ENCODE measurements at regions not wholly inside any gene's neighbourhood (a gene's known extent, or its start where the extent isn't known, plus 50 kb on each side); places are given as distances from the start of the nearest gene placed in this dataset.

DNA sequence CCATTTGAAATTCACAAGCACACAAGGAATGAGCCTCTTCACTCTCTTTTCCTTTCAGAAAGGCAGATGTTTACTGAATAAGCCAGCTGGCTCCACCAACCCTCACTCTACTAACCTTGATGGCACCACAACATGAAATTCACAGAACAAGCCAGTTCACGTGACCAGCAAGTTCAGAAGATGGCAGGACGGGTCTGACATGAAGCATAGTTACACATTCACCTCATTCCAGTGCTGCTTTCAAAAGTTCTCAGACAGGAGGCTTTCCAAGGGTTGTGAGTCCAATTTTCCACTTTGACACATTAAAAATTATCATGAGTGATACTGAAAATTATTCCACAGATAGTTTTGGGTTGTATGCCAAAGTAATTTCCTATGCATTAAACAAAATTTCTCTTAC, 74.2 kb upstream of the MBOAT2 start:
- Histone ChIP-seq H4K20me1 (ENCODE audit: low read depth, low read length) (no peaks in the 10 kb centered on the region), H3K36me3 (ENCODE audit: low read length) (no peaks in the 10 kb centered on the region), H3K4me2 (ENCODE audit: low read depth, low read length, poor library complexity, severe bottlenecking) (no peak overlapping the region), H3K79me2 (ENCODE audit: insufficient read depth, low read length) (no peaks in the 10 kb centered on the region), H3F3A (ENCODE audit: insufficient read depth) (no peaks in the 10 kb centered on the region), H3K27ac (ENCODE audit: low read depth, low read length) (no peak overlapping the region), H3K9me3 (ENCODE audit: insufficient read depth, low read length) (no peaks in the 10 kb centered on the region), H2AFZ (ENCODE audit: low read depth, low read length, severe bottlenecking) (no peak overlapping the region), H3K9ac (ENCODE audit: low read length) (no peak overlapping the region), H3K9me2 (replicated peaks; ENCODE audit: insufficient read depth, low read length) (no peaks in the 10 kb centered on the region), H3K4me3 (ENCODE audit: insufficient read depth, low read length, poor library complexity, severe bottlenecking) (no peak overlapping the region), H3K27me3 (ENCODE audit: low read length) (no peaks in the 10 kb centered on the region)
- TF ChIP-seq, protein P1, sequence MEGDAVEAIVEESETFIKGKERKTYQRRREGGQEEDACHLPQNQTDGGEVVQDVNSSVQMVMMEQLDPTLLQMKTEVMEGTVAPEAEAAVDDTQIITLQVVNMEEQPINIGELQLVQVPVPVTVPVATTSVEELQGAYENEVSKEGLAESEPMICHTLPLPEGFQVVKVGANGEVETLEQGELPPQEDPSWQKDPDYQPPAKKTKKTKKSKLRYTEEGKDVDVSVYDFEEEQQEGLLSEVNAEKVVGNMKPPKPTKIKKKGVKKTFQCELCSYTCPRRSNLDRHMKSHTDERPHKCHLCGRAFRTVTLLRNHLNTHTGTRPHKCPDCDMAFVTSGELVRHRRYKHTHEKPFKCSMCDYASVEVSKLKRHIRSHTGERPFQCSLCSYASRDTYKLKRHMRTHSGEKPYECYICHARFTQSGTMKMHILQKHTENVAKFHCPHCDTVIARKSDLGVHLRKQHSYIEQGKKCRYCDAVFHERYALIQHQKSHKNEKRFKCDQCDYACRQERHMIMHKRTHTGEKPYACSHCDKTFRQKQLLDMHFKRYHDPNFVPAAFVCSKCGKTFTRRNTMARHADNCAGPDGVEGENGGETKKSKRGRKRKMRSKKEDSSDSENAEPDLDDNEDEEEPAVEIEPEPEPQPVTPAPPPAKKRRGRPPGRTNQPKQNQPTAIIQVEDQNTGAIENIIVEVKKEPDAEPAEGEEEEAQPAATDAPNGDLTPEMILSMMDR (IDR thresholded peaks at IDR 0.05; ENCODE audit: insufficient read depth, low read length, poor library complexity, severe bottlenecking): no peak
- TF ChIP-seq EZH2phosphoT487 (conservative IDR thresholded peaks at IDR 0.05; ENCODE audit: low read length): no peak

- Histone ChIP-seq H3K79me2 (ENCODE audit: insufficient read depth, low read length) (no peaks in the 10 kb centered on the region), H3K27me3 (ENCODE audit: low read length) (no peaks in the 10 kb centered on the region), H3K9me3 (ENCODE audit: insufficient read depth, low read length) (no peaks in the 10 kb centered on the region), H4K20me1 (ENCODE audit: low read depth, low read length) (no peaks in the 10 kb centered on the region), H3K36me3 (ENCODE audit: low read length) (no peaks in the 10 kb centered on the region), H3K9me2 (replicated peaks; ENCODE audit: insufficient read depth, low read length) (no peaks in the 10 kb centered on the region), H3K9ac (ENCODE audit: low read length) (no peak overlapping the region), H3K27ac (ENCODE audit: low read depth, low read length) (no peak overlapping the region), H3K4me2 (ENCODE audit: low read depth, low read length, poor library complexity, severe bottlenecking) (no peak overlapping the region), H2AFZ (ENCODE audit: low read depth, low read length, severe bottlenecking) (no peak overlapping the region), H3F3A (ENCODE audit: insufficient read depth) (no peaks in the 10 kb centered on the region), H3K4me3 (ENCODE audit: insufficient read depth, low read length, poor library complexity, severe bottlenecking) (no peak overlapping the region)
- TF ChIP-seq, protein P1 (IDR thresholded peaks at IDR 0.05; ENCODE audit: insufficient read depth, low read length, poor library complexity, severe bottlenecking): no peak
- no peak for TF ChIP-seq EZH2phosphoT487 (conservative IDR thresholded peaks at IDR 0.05; ENCODE audit: low read length)
Measured at GRCh38 chr2:9076755-9077154, 73.3 kb upstream of the MBOAT2 start.

DNA sequence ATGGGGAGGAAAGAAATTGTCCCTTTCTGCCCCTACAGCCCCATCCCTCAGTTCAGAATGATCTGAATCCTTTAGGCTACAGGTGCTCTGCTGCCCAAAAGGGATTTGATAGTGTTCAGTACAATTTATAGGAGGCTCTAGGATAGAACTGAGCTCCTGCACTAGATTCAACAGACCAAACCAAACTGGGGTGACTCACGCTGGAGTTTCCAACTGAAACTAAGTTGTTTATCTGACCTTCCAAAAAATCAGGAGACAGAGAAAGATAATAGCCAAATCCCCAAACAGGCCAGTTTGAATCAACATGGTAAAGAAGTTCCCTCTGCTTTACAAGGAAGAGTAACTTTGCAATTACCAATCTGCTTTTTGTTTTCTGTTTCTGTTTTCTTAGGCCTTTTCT, 72.7 kb upstream of the MBOAT2 start:
- no peak overlapping the region for H2AFZ ChIP-seq (ENCODE audit: low read depth, low read length, severe bottlenecking)
- no peaks in the 10 kb centered on the region for H3K36me3 ChIP-seq (ENCODE audit: low read length)
- no peaks in the 10 kb centered on the region for H4K20me1 ChIP-seq (ENCODE audit: low read depth, low read length)
- H3F3A ChIP-seq (ENCODE audit: insufficient read depth): no peaks in the 10 kb centered on the region
- H3K4me3 ChIP-seq (ENCODE audit: insufficient read depth, low read length, poor library complexity, severe bottlenecking): no peak overlapping the region
- H3K79me2 ChIP-seq (ENCODE audit: insufficient read depth, low read length): no peaks in the 10 kb centered on the region
- no peaks in the 10 kb centered on the region for H3K27me3 ChIP-seq (ENCODE audit: low read length)
- no peak overlapping the region for H3K9ac ChIP-seq (ENCODE audit: low read length)
- H3K9me3 ChIP-seq (ENCODE audit: insufficient read depth, low read length): no peaks in the 10 kb centered on the region
- no peak overlapping the region for H3K27ac ChIP-seq (ENCODE audit: low read depth, low read length)
- TF ChIP-seq EZH2phosphoT487 (conservative IDR thresholded peaks at IDR 0.05; ENCODE audit: low read length): no peak
- no peaks in the 10 kb centered on the region for H3K9me2 ChIP-seq (replicated peaks; ENCODE audit: insufficient read depth, low read length)
- no peak overlapping the region for H3K4me2 ChIP-seq (ENCODE audit: low read depth, low read length, poor library complexity, severe bottlenecking)

DNA sequence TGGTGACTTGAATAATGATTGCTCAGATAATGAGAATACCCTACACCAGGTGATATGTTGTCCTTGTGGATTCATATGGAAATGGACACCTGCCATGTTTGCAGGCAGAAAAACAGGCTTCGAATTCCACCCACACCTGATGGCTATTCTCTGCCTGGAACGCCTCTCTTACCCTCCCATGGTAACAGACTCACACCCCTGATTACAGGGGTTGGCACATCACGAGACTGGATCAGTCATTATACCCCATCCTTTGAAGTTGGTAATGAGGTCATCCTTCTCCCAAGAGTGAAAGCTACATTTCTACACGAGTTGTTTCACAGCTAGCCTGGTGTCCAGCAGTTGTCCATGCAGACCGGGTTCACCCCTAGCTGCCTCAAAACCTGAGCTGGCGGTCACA, 71.4 kb upstream of the MBOAT2 start:
- Histone ChIP-seq H3F3A (ENCODE audit: insufficient read depth) (no peaks in the 10 kb centered on the region), H3K36me3 (ENCODE audit: low read length) (no peaks in the 10 kb centered on the region), H3K27ac (ENCODE audit: low read depth, low read length) (no peak overlapping the region), H3K79me2 (ENCODE audit: insufficient read depth, low read length) (no peaks in the 10 kb centered on the region), H3K27me3 (ENCODE audit: low read length) (no peaks in the 10 kb centered on the region), H3K9ac (ENCODE audit: low read length) (no peak overlapping the region), H3K4me3 (ENCODE audit: insufficient read depth, low read length, poor library complexity, severe bottlenecking) (no peak overlapping the region), H3K4me2 (ENCODE audit: low read depth, low read length, poor library complexity, severe bottlenecking) (no peak overlapping the region), H3K9me2 (replicated peaks; ENCODE audit: insufficient read depth, low read length) (no peaks in the 10 kb centered on the region), H4K20me1 (ENCODE audit: low read depth, low read length) (no peaks in the 10 kb centered on the region), H3K9me3 (ENCODE audit: insufficient read depth, low read length) (no peaks in the 10 kb centered on the region), H2AFZ (ENCODE audit: low read depth, low read length, severe bottlenecking) (no peak overlapping the region)
- no peak for TF ChIP-seq EZH2phosphoT487 (conservative IDR thresholded peaks at IDR 0.05; ENCODE audit: low read length)
- TF ChIP-seq, protein P1 (IDR thresholded peaks at IDR 0.05; ENCODE audit: insufficient read depth, low read length, poor library complexity, severe bottlenecking): no peak
